SU-DHL-6 (cell line): ENCODE measurements at regions not wholly inside any gene's neighbourhood (a gene's known extent, or its start where the extent isn't known, plus 50 kb on each side); places are given as distances from the start of the nearest gene placed in this dataset.

Source experiments
- EZH2phosphoT487 ChIP-seq: fragments of 200-600 bp; sonication (generic), shearing (Covaris generic); conservative IDR thresholded peaks from 2 replicates; pipeline ENCODE4 v1.6.1; 2018; ENCODE audit warnings: mild to moderate bottlenecking, antibody characterized with exemption, low read length, moderate library complexity, mixed read lengths
- TF ChIP-seq, protein P1 (sequence below): fragments of 200-600 bp; sonication (generic); IDR thresholded peaks from one replicate; pipeline ENCODE4 v1.5.1; 2017; ENCODE audit warnings: antibody characterized with exemption, mild to moderate bottlenecking, low read length, moderate library complexity; ENCODE audit not compliant: insufficient read depth, poor library complexity, severe bottlenecking

DNA sequence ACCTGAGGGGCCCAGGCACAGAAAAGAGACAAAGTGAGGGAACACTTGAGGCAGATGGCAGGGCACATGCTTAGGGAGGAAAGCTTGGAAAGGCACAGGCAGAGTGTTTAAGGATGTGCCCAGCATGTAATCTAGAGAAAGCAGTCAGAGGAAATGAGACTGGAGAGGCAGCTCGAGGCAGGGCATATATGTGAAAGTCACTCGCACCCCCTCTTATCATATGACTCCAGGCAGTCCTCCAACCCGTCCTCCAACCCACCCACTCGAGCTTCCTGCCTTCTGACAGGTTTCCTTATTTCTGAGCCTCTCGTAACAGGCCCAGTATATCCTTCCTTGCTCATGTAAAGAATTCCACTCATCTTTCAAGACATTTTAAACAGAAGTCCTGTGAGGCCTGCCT is 294.0 kb downstream of the SOX2 start:
- TF ChIP-seq, protein P1, sequence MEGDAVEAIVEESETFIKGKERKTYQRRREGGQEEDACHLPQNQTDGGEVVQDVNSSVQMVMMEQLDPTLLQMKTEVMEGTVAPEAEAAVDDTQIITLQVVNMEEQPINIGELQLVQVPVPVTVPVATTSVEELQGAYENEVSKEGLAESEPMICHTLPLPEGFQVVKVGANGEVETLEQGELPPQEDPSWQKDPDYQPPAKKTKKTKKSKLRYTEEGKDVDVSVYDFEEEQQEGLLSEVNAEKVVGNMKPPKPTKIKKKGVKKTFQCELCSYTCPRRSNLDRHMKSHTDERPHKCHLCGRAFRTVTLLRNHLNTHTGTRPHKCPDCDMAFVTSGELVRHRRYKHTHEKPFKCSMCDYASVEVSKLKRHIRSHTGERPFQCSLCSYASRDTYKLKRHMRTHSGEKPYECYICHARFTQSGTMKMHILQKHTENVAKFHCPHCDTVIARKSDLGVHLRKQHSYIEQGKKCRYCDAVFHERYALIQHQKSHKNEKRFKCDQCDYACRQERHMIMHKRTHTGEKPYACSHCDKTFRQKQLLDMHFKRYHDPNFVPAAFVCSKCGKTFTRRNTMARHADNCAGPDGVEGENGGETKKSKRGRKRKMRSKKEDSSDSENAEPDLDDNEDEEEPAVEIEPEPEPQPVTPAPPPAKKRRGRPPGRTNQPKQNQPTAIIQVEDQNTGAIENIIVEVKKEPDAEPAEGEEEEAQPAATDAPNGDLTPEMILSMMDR = no peak
- no peak for TF ChIP-seq EZH2phosphoT487
